Smooth muscle cell (in vitro differentiated cells): ENCODE measurements at regions not wholly inside any gene's neighbourhood (a gene's known extent, or its start where the extent isn't known, plus 50 kb on each side); places are given as distances from the start of the nearest gene placed in this dataset.

Experiments
- DNase-seq: peaks from one replicate; lab custom pipeline; 2025; ENCODE audit not compliant: unreplicated experiment; lab: John Stamatoyannopoulos, UW
- H2AFZ ChIP-seq: fragments of 200-600 bp; sonication (generic); 2 replicates; pipeline ENCODE4 v1.6.0; 2016; ENCODE audit warnings: antibody characterized with exemption, low read depth, mild to moderate bottlenecking
- H3F3A ChIP-seq: fragments of 200-600 bp; sonication (generic); 2 replicates; pipeline ENCODE4 v1.6.0; 2017; ENCODE audit warnings: antibody characterized with exemption, low read depth
- H3K27ac ChIP-seq: fragments of 200-600 bp; sonication (generic); 2 replicates; pipeline ENCODE4 v1.5.1; 2016; ENCODE audit warnings: low read depth, mild to moderate bottlenecking
- H3K27me3 ChIP-seq: fragments of 200-600 bp; sonication (generic); 2 replicates; pipeline ENCODE4 v1.6.1; 2016; ENCODE audit warnings: low read depth, mild to moderate bottlenecking
- H3K36me3 ChIP-seq: fragments of 200-600 bp; sonication (generic); 2 replicates; pipeline ENCODE4 v1.5.1; 2016; ENCODE audit warnings: low read depth
- H3K4me1 ChIP-seq: fragments of 200-600 bp; sonication (generic); 2 replicates; pipeline ENCODE4 v1.5.1; 2016; ENCODE audit warnings: low read depth
- H3K4me2 ChIP-seq: fragments of 200-600 bp; sonication (generic); 2 replicates; pipeline ENCODE4 v1.6.0; 2016; ENCODE audit warnings: mild to moderate bottlenecking
- H3K4me3 ChIP-seq: fragments of 200-600 bp; sonication (generic); 2 replicates; pipeline ENCODE4 v1.5.1; 2016; ENCODE audit warnings: mild to moderate bottlenecking
- H3K79me2 ChIP-seq: fragments of 200-600 bp; sonication (generic); 2 replicates; pipeline ENCODE4 v1.6.0; 2016; ENCODE audit warnings: low read depth, mild to moderate bottlenecking
- H3K9ac ChIP-seq: fragments of 200-600 bp; sonication (generic); 2 replicates; pipeline ENCODE4 v1.6.0; 2016; ENCODE audit warnings: low read depth
- H3K9me3 ChIP-seq: fragments of 200-600 bp; sonication (generic); replicated peaks from 2 replicates; pipeline ENCODE4 v1.5.1; 2016; ENCODE audit warnings: low read depth
- H4K20me1 ChIP-seq: fragments of 200-600 bp; sonication (generic); 2 replicates; pipeline ENCODE4 v1.6.0; 2016; ENCODE audit warnings: low read depth
- WGBS: methylation state at CpG from one replicate; pipeline ENCODE4 v1.1.7; 2016; ENCODE audit warnings: low lambda C conversion rate; 5-methylcytosine and 5-hydroxymethylcytosine counted together
- TF ChIP-seq, protein P1 (sequence below): fragments of 200-600 bp; sonication (generic); IDR thresholded peaks from 2 replicates; pipeline ENCODE4 v1.5.1; 2017; ENCODE audit warnings: borderline replicate concordance, mild to moderate bottlenecking, antibody characterized with exemption; ENCODE audit not compliant: insufficient read depth, poor library complexity, severe bottlenecking

DNA sequence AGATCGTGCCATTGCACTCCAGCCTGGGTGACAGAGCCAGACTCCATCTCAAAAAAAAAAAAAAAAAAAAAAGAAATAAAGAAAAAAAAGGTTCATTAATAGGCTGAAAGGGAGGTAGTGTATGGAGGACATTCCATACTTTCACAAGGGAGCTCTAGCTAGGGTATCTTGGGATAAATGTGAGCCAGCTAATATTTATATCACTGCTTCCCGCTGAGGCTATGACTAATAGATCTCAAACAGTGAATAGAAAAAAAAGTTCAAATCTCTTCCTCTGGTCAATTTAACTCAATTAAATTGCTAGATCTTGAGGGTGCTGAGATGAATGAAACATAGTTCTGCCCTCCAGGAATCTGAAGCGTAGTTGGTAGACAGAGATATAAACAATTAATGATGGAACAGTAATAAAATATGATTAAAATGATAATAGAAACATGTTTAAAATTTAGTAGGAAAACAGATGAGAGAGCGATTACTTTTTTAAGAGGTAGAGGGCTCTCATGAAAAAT lies 55.7 kb upstream of the SHISA3 start:
- Histone ChIP-seq H3K79me2 (no peaks in the 10 kb centered on the region), H3K9me3 (no peaks in the 10 kb centered on the region), H3K4me3 (no peak overlapping the region), H4K20me1 (no peaks in the 10 kb centered on the region), H3K9ac (no peak overlapping the region), H2AFZ (no peak overlapping the region), H3K27me3 (no peaks in the 10 kb centered on the region), H3K27ac (no peak overlapping the region), H3K4me2 (no peak overlapping the region), H3F3A (no peaks in the 10 kb centered on the region), H3K36me3 (no peaks in the 10 kb centered on the region), H3K4me1 (no peaks in the 10 kb centered on the region)
- TF ChIP-seq, protein P1, sequence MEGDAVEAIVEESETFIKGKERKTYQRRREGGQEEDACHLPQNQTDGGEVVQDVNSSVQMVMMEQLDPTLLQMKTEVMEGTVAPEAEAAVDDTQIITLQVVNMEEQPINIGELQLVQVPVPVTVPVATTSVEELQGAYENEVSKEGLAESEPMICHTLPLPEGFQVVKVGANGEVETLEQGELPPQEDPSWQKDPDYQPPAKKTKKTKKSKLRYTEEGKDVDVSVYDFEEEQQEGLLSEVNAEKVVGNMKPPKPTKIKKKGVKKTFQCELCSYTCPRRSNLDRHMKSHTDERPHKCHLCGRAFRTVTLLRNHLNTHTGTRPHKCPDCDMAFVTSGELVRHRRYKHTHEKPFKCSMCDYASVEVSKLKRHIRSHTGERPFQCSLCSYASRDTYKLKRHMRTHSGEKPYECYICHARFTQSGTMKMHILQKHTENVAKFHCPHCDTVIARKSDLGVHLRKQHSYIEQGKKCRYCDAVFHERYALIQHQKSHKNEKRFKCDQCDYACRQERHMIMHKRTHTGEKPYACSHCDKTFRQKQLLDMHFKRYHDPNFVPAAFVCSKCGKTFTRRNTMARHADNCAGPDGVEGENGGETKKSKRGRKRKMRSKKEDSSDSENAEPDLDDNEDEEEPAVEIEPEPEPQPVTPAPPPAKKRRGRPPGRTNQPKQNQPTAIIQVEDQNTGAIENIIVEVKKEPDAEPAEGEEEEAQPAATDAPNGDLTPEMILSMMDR = no peak
- WGBS = 92% methylated on average over 4 of the region's 4 CpGs
- DNase-seq = no peak

DNA sequence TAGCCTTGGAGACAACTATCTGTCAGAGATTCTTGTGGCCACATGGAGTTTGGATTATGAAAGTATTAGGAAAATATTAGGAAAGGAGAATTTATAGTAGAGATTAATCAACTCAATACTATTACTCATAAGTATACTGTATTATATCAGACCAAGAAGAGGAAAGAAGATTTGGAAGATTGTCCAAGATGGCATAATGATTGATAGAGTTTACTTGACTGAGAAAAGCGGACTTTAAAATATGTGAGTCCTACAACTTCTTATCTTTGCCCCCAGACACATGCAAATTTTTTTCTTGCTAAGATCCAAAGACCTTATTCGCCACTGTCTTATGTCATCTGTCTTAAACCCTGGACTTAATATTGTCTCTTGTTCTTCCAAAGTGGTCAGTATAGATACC lies 54.8 kb upstream of the SHISA3 start:
- no peak overlapping the region for H3K4me2 ChIP-seq
- H3K9me3 ChIP-seq = no peaks in the 10 kb centered on the region
- no peak overlapping the region for H3K9ac ChIP-seq
- 82% methylated on average over 2 of the region's 2 CpGs for WGBS
- H2AFZ ChIP-seq = no peak overlapping the region
- no peaks in the 10 kb centered on the region for H3K36me3 ChIP-seq
- TF ChIP-seq, protein P1 = no peak
- H3F3A ChIP-seq = no peaks in the 10 kb centered on the region
- H3K79me2 ChIP-seq = no peaks in the 10 kb centered on the region
- H3K27ac ChIP-seq = no peak overlapping the region
- no peaks in the 10 kb centered on the region for H4K20me1 ChIP-seq
- no peaks in the 10 kb centered on the region for H3K27me3 ChIP-seq
- DNase-seq = no peak
- H3K4me3 ChIP-seq = no peak overlapping the region
- no peaks in the 10 kb centered on the region for H3K4me1 ChIP-seq

DNA sequence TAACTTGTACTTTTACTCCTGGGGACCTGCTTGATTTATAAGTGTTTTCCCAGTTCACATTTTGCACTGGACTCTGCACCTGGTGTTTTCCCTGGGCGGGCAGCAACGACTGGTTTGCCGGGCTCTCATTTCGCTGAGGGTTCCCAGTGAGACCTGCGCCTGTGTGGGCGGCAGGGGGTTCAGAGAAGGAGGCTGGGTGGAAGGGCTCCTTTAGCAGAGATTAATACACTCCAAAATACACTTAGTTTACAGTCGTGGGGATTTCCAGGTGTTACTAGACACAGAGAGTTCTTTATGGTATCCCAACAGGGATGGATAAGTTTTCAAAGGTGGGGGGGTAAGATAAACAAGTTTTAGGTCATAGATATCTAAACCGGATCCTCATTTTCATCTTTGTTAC lies 53.0 kb upstream of the SHISA3 start:
- no peak overlapping the region for H3K9ac ChIP-seq
- H3K36me3 ChIP-seq = no peaks in the 10 kb centered on the region
- no peaks in the 10 kb centered on the region for H3K4me1 ChIP-seq
- H2AFZ ChIP-seq = no peak overlapping the region
- no peak for DNase-seq
- H3K4me3 ChIP-seq = no peak overlapping the region
- no peaks in the 10 kb centered on the region for H3F3A ChIP-seq
- no peaks in the 10 kb centered on the region for H4K20me1 ChIP-seq
- H3K79me2 ChIP-seq = no peaks in the 10 kb centered on the region
- no peak overlapping the region for H3K27ac ChIP-seq
- no peak overlapping the region for H3K4me2 ChIP-seq
- no peaks in the 10 kb centered on the region for H3K27me3 ChIP-seq
- 82% methylated on average over 8 of the region's 8 CpGs for WGBS
- no peaks in the 10 kb centered on the region for H3K9me3 ChIP-seq
- TF ChIP-seq, protein P1 = no peak

DNA sequence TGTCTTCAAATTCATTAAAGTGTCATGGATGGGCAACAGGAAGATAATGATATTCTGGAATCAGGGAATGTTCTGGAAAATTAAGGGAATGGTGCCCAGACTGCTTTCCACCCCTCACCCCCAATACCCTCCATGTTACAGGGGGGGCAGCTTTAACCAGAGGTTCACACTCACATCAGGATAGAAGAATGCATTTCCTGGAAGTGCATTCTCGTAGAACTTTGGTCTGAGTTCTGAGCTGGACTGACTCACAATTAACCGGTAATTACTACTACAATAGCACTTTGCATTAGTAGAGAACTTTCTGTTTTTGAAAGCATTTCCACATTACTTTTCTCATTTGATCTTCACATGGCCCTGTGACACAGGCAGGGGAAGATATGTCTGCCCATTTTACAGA lies 52.5 kb upstream of the SHISA3 start:
- Histone ChIP-seq H3K4me2 (no peak overlapping the region), H3F3A (no peaks in the 10 kb centered on the region), H3K4me3 (no peak overlapping the region), H4K20me1 (no peaks in the 10 kb centered on the region), H3K9ac (no peak overlapping the region), H2AFZ (no peak overlapping the region), H3K9me3 (no peaks in the 10 kb centered on the region), H3K27ac (no peak overlapping the region), H3K79me2 (no peaks in the 10 kb centered on the region), H3K4me1 (no peaks in the 10 kb centered on the region), H3K27me3 (no peaks in the 10 kb centered on the region), H3K36me3 (no peaks in the 10 kb centered on the region)
- DNase-seq = no peak
- TF ChIP-seq, protein P1 = no peak
- WGBS = 86% methylated on average over 2 of the region's 2 CpGs
